Activated CD8-positive, alpha-beta T cell treated with anti-CD3 and anti-CD28 coated beads for 36 hours (primary cell): ENCODE measurements at regions not wholly inside any gene's neighbourhood (a gene's known extent, or its start where the extent isn't known, plus 50 kb on each side); places are given as distances from the start of the nearest gene placed in this dataset.

Experiments
- ATAC-seq: fragments of 200-7000 bp; cut with Tn5 transposase; one replicate; pipeline ENCODE4 v1.10.0; 2021; ENCODE audit warnings: mild to moderate bottlenecking, moderate library complexity
- CTCF ChIA-PET: fragments of 350-600 bp; sonication (Branson Sonifier 250); formaldehyde crosslinking; loops from one replicate; lab custom pipeline; 2021; ENCODE audit warnings: antibody characterized with exemption; lab: Charles Lee
- POLR2A ChIA-PET: fragments of 350-600 bp; sonication (Branson Sonifier 250); formaldehyde crosslinking; loops from one replicate; lab custom pipeline; 2021; ENCODE audit warnings: antibody characterized with exemption; lab: Charles Lee
- DNase-seq: peaks from one replicate; pipeline ENCODE4 v3.0.0-alpha.2; 2020
- H3K27ac Mint-ChIP-seq: one replicate; pipeline ENCODE4 v1.8.0; 2021; ENCODE audit warnings: mild to moderate bottlenecking, mixed read lengths
- H3K27me3 Mint-ChIP-seq: one replicate; pipeline ENCODE4 v1.8.0; 2021; ENCODE audit warnings: mixed read lengths
- H3K36me3 Mint-ChIP-seq: one replicate; pipeline ENCODE4 v1.8.0; 2021; ENCODE audit warnings: low read depth, mixed read lengths
- H3K4me1 Mint-ChIP-seq: one replicate; pipeline ENCODE4 v1.8.0; 2021; ENCODE audit warnings: low read depth, mixed read lengths
- H3K4me3 Mint-ChIP-seq: one replicate; pipeline ENCODE4 v1.8.0; 2021; ENCODE audit warnings: mild to moderate bottlenecking, moderate library complexity, mixed read lengths
- H3K9me3 Mint-ChIP-seq: one replicate; pipeline ENCODE4 v1.8.0; 2021; ENCODE audit warnings: mixed read lengths
- CTCF ChIP-seq: fragments of 200-600 bp; IDR thresholded peaks from one replicate; pipeline ENCODE4 v1.8.0; 2022; ENCODE audit warnings: antibody characterized with exemption, mild to moderate bottlenecking
- intact Hi-C: fragments of 100-400 bp; cut with micrococcal nuclease; formaldehyde crosslinking; loops from one replicate; pipeline ENCODE4 v1.10.0; 2022

- no peak overlapping the region for H3K27ac Mint-ChIP-seq
- H3K9me3 Mint-ChIP-seq, result peaks cover 5% of the 10 kb centered on the region
- ChIA-PET CTCF (no interaction called here), POLR2A (no interaction called here)
- ATAC-seq (no peak), DNase-seq (no peak)
- H3K4me1 Mint-ChIP-seq, result no peaks in the 10 kb centered on the region
- no peak for TF ChIP-seq CTCF
- H3K4me3 Mint-ChIP-seq, result no peak overlapping the region
- intact Hi-C loops, result no loop called here
- H3K27me3 Mint-ChIP-seq, result no peaks in the 10 kb centered on the region
- H3K36me3 Mint-ChIP-seq, result no peaks in the 10 kb centered on the region
Observed at GRCh38 chr3:164096352-164096751, 981.9 kb downstream of the SI start.

GRCh38 chr3:164095949-164096348 lies 982.3 kb downstream of the SI start:
- POLR2A ChIA-PET, result no interaction called here
- H3K27ac Mint-ChIP-seq, result no peak overlapping the region
- no peaks in the 10 kb centered on the region for H3K27me3 Mint-ChIP-seq
- no peak overlapping the region for H3K4me3 Mint-ChIP-seq
- intact Hi-C loops, result no loop called here
- no peak for DNase-seq
- no peak for TF ChIP-seq CTCF
- H3K9me3 Mint-ChIP-seq, result peaks cover 5% of the 10 kb centered on the region
- H3K4me1 Mint-ChIP-seq, result no peaks in the 10 kb centered on the region
- CTCF ChIA-PET, result no interaction called here
- no peaks in the 10 kb centered on the region for H3K36me3 Mint-ChIP-seq
- ATAC-seq, result no peak

GRCh38 chr3:164095279-164095678 lies 983.0 kb downstream of the SI start:
- no peak for TF ChIP-seq CTCF
- intact Hi-C loops, result no loop called here
- H3K9me3 Mint-ChIP-seq, result peaks cover 5% of the 10 kb centered on the region
- H3K27me3 Mint-ChIP-seq, result no peaks in the 10 kb centered on the region
- no peak overlapping the region for H3K4me3 Mint-ChIP-seq
- CTCF ChIA-PET, result no interaction called here
- POLR2A ChIA-PET, result no interaction called here
- no peaks in the 10 kb centered on the region for H3K36me3 Mint-ChIP-seq
- DNase-seq, result no peak
- H3K4me1 Mint-ChIP-seq, result no peaks in the 10 kb centered on the region
- ATAC-seq, result no peak
- H3K27ac Mint-ChIP-seq, result no peak overlapping the region

- ATAC-seq (no peak), DNase-seq (no peak)
- Mint-ChIP-seq H3K27me3 (no peaks in the 10 kb centered on the region), H3K4me3 (no peak overlapping the region), H3K9me3 (peaks cover 5% of the 10 kb centered on the region), H3K4me1 (no peaks in the 10 kb centered on the region), H3K36me3 (no peaks in the 10 kb centered on the region), H3K27ac (no peak overlapping the region)
- POLR2A ChIA-PET, result no interaction called here
- no peak for TF ChIP-seq CTCF
- intact Hi-C loops, result no loop called here
- CTCF ChIA-PET, result no interaction called here
Observed at GRCh38 chr3:164094546-164094945, 983.8 kb downstream of the SI start.

GRCh38 chr3:164080208-164080607 lies 998.1 kb downstream of the SI start:
- DNase-seq (no peak), ATAC-seq (no peak)
- TF ChIP-seq CTCF, result no peak
- no peak overlapping the region for H3K4me3 Mint-ChIP-seq
- intact Hi-C loops, result no loop called here
- H3K4me1 Mint-ChIP-seq, result no peaks in the 10 kb centered on the region
- no peak overlapping the region for H3K27ac Mint-ChIP-seq
- ChIA-PET POLR2A (no interaction called here), CTCF (no interaction called here)
- H3K36me3 Mint-ChIP-seq, result no peaks in the 10 kb centered on the region
- peaks cover 4% of the 10 kb centered on the region for H3K9me3 Mint-ChIP-seq
- no peaks in the 10 kb centered on the region for H3K27me3 Mint-ChIP-seq
